Activated T-cell treated with anti-CD3 and anti-CD28 coated beads, Interleukin-2, amount 50 U/mL, for 1 hour (primary cell): ENCODE measurements at regions not wholly inside any gene's neighbourhood (a gene's known extent, or its start where the extent isn't known, plus 50 kb on each side); places are given as distances from the start of the nearest gene placed in this dataset.
"Not testable (repeated sequence)": the region's sequence is repeated elsewhere in the genome, so short reads cannot be mapped to it uniquely, and the experiment has no call there.

Experiments
- DNase-seq: peaks from one replicate; pipeline ENCODE4 v3.0.0-alpha.2; 2020

- no peak for DNase-seq
These were observed 487.7 kb downstream of the TYW1 start for GRCh38 chr7:67484244-67484751.

- DNase-seq, result no peak
These were observed 489.8 kb downstream of the TYW1 start for GRCh38 chr7:67486401-67486800.

GRCh38 chr7:67487316-67487715 is 490.7 kb downstream of the TYW1 start:
- DNase-seq, result no peak

GRCh38 chr7:67489881-67490280 is 493.2 kb downstream of the TYW1 start:
- DNase-seq, result no peak

- no peak for DNase-seq
These were observed 496.7 kb downstream of the TYW1 start for GRCh38 chr7:67493366-67493765.

GRCh38 chr7:67496589-67496988 is 500.0 kb downstream of the TYW1 start:
- no peak for DNase-seq

GRCh38 chr7:67497914-67498313 is 501.3 kb downstream of the TYW1 start:
- DNase-seq, result not testable (repeated sequence)

GRCh38 chr7:67502929-67503328 is 506.3 kb downstream of the TYW1 start:
- DNase-seq, result no peak

- DNase-seq, result no peak
These were observed 508.8 kb downstream of the TYW1 start for GRCh38 chr7:67505449-67505848.

- no peak for DNase-seq
These were observed 515.8 kb downstream of the TYW1 start for GRCh38 chr7:67512481-67512880.

- DNase-seq, result no peak
These were observed 521.9 kb downstream of the TYW1 start for GRCh38 chr7:67518580-67518979.

GRCh38 chr7:67519171-67519570 is 522.5 kb downstream of the TYW1 start:
- no peak for DNase-seq

- DNase-seq, result no peak
These were observed 525.9 kb downstream of the TYW1 start for GRCh38 chr7:67522504-67522903.

GRCh38 chr7:67523713-67524112 is 527.1 kb downstream of the TYW1 start:
- DNase-seq, result no peak

- DNase-seq, result no peak
These were observed 529.0 kb downstream of the TYW1 start for GRCh38 chr7:67525588-67525987.

GRCh38 chr7:67535241-67535989 is 538.8 kb downstream of the TYW1 start:
- DNase-seq, result no peak

- no peak for DNase-seq
These were observed 546.3 kb downstream of the TYW1 start for GRCh38 chr7:67542916-67543315.

- DNase-seq, result no peak
These were observed 550.7 kb downstream of the TYW1 start for GRCh38 chr7:67547183-67547907.

- DNase-seq, result no peak
These were observed 552.5 kb downstream of the TYW1 start for GRCh38 chr7:67549126-67549525.

GRCh38 chr7:67550801-67551436 is 554.3 kb downstream of the TYW1 start:
- DNase-seq, result no peak

GRCh38 chr7:67552738-67553137 is 556.1 kb downstream of the TYW1 start:
- no peak for DNase-seq

GRCh38 chr7:67553378-67553777 is 556.7 kb downstream of the TYW1 start:
- DNase-seq, result no peak

- DNase-seq, result no peak
These were observed 558.4 kb downstream of the TYW1 start for GRCh38 chr7:67554986-67555385.

- no peak for DNase-seq
These were observed 568.3 kb downstream of the TYW1 start for GRCh38 chr7:67564959-67565358.
